NB4 (cell line): ENCODE measurements at regions not wholly inside any gene's neighbourhood (a gene's known extent, or its start where the extent isn't known, plus 50 kb on each side); places are given as distances from the start of the nearest gene placed in this dataset.

Experiments
- MYC ChIP-seq: IDR thresholded peaks from 2 replicates; pipeline ENCODE4 v1.6.1; 2011; ENCODE audit warnings: low read depth, low read length
- POLR2A ChIP-seq: IDR thresholded peaks from 2 replicates; pipeline ENCODE4 v1.6.1; 2011; ENCODE audit warnings: mild to moderate bottlenecking; ENCODE audit not compliant: insufficient read length; ENCODE audit errors: extremely low read depth
- TF ChIP-seq, protein P1 (sequence below): IDR thresholded peaks from one replicate; pipeline ENCODE4 v1.5.1; 2012; ENCODE audit warnings: low read depth, low read length

DNA sequence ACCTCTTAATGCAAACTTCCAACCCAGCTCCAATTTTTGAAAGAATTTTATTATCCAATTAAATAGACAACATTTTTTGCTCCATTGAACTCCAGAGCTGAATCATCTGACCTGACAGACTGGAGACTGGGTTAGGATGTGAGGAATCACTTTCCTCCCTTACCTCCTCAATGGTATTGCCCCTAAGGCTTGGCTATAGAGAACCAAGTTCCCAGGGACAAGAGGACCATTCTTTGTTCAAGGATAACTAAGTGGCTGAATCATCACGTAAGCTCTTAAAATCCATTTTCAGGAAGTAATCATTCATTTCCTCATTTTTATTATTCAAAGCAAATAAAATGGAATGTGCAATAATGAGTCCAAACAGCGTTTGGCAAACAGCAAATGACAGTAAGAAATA is 335.1 kb downstream of the GATA3 start:
- TF ChIP-seq POLR2A (no peak), MYC (no peak)
- TF ChIP-seq, protein P1, sequence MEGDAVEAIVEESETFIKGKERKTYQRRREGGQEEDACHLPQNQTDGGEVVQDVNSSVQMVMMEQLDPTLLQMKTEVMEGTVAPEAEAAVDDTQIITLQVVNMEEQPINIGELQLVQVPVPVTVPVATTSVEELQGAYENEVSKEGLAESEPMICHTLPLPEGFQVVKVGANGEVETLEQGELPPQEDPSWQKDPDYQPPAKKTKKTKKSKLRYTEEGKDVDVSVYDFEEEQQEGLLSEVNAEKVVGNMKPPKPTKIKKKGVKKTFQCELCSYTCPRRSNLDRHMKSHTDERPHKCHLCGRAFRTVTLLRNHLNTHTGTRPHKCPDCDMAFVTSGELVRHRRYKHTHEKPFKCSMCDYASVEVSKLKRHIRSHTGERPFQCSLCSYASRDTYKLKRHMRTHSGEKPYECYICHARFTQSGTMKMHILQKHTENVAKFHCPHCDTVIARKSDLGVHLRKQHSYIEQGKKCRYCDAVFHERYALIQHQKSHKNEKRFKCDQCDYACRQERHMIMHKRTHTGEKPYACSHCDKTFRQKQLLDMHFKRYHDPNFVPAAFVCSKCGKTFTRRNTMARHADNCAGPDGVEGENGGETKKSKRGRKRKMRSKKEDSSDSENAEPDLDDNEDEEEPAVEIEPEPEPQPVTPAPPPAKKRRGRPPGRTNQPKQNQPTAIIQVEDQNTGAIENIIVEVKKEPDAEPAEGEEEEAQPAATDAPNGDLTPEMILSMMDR: no peak
